ENCODE measurements at regions not wholly inside any gene's neighbourhood (a gene's known extent, or its start where the extent isn't known, plus 50 kb on each side); places are given as distances from the start of the nearest gene placed in this dataset.

DNA sequence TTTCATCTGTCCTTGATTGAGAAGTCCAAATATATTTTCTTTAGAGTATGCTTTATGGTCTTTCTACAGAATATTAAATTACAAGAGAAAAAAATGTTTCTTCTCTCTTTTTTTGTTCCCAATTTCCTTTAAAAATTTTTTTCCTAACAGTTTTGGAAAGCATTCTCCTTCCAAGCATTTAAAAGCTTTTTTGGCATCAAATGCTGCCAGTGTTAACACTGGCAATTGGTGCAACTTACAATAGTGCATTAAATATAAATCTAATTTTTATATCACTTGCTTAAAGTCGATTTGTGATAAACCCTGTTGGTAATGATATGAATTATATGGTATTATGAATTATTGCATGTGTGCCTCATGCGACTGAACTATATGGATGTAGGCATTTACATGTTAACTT lies 165.9 kb upstream of the ELL2 start:
- Histone ChIP-seq H3K4me2 (ENCODE audit: insufficient read depth, low read length) (no peak overlapping the region), H3K27me3 (ENCODE audit: control insufficient read depth in 2 of 2, insufficient read depth in 2 of 2, low read length in 2 of 2) (no peaks in the 10 kb centered on the region), H3K79me2 (ENCODE audit: control insufficient read depth, insufficient read depth, low read length) (no peaks in the 10 kb centered on the region), H2AFZ (ENCODE audit: low read depth, low read length) (no peak overlapping the region), H3K27ac (ENCODE audit: insufficient read depth, low read depth, low read length) (no peak overlapping the region), H3K4me3 (replicated peaks in 1 of 3; ENCODE audit: insufficient read depth in 1 of 3, low read depth in 1 of 3, low read length in 3 of 3) (no peak overlapping the region), H3K9me1 (replicated peaks; ENCODE audit: control insufficient read depth, extremely low read depth, insufficient read depth, low read length) (no peaks in the 10 kb centered on the region), H3K9ac (replicated peaks; ENCODE audit: extremely low read depth, insufficient read depth, low read length) (no peak overlapping the region), H3K9me3 (replicated peaks; ENCODE audit: control insufficient read depth, insufficient read depth, low read length) (no peaks in the 10 kb centered on the region), H3K4me1 (ENCODE audit: control insufficient read depth, extremely low read depth, insufficient read depth, low read length) (no peaks in the 10 kb centered on the region), H4K20me1 (replicated peaks; ENCODE audit: control insufficient read depth, extremely low read depth, insufficient read depth, low read length) (no peaks in the 10 kb centered on the region), H3K36me3 (ENCODE audit: control insufficient read depth in 2 of 2, extremely low read depth in 1 of 2, insufficient read depth in 2 of 2, low read length in 2 of 2) (no peaks in the 10 kb centered on the region)
- ChIA-PET POLR2A (no interaction called here), CTCF (interaction anchor here (1.0 to 1.1 kb wide), 2 partner anchors 23 to 73 kb away, joined by 3 read pairs; no protein-coding TSS in a partner anchor)
- no peak for TF ChIP-seq MYC (IDR thresholded peaks at IDR 0.05; ENCODE audit: low read depth, low read length)
- TF ChIP-seq FOS (IDR thresholded peaks at IDR 0.05; ENCODE audit: borderline replicate concordance, insufficient read depth, low read length), result no peak
- TF ChIP-seq, protein P1, sequence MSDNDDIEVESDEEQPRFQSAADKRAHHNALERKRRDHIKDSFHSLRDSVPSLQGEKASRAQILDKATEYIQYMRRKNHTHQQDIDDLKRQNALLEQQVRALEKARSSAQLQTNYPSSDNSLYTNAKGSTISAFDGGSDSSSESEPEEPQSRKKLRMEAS (IDR thresholded peaks at IDR 0.05; ENCODE audit: insufficient read depth, insufficient read length), result no peak
- TF ChIP-seq JUN (IDR thresholded peaks at IDR 0.05; ENCODE audit: borderline replicate concordance, insufficient read depth, insufficient read length, low read depth), result no peak
- TF ChIP-seq CTCF (IDR thresholded peaks at IDR 0.05; ENCODE audit: extremely low read depth in 1 of 2, insufficient read depth in 1 of 2, low read depth in 1 of 2, low read length in 2 of 2), result no peak
- TF ChIP-seq POLR2A (IDR thresholded peaks at IDR 0.05; ENCODE audit: low read depth, low read length), result no peak
- TF ChIP-seq EZH2 (IDR thresholded peaks at IDR 0.05; ENCODE audit: borderline replicate concordance, low read depth, low read length, severe bottlenecking), result no peak
- no peak for TF ChIP-seq POLR2AphosphoS5 (IDR thresholded peaks at IDR 0.05; ENCODE audit: insufficient read depth, low read depth, low read length)
- no peak for TF ChIP-seq GATA2 (IDR thresholded peaks at IDR 0.05; ENCODE audit: insufficient read depth, insufficient read length, low read depth, low read length)
- dilution Hi-C loops (cut with MboI; ENCODE audit: extremely low pct_ligation_motif_present, low sequenced_read_pairs) (no loop called here), intact Hi-C loops (cut with micrococcal nuclease) (no loop called here)
- FAIRE-seq (no peak), DNase-seq (ENCODE audit: low read depth, low spot score) (no peak)
- BruUV-seq (replicated peaks), result no TSS peak
